ENCODE measurements at regions not wholly inside any gene's neighbourhood (a gene's known extent, or its start where the extent isn't known, plus 50 kb on each side); places are given as distances from the start of the nearest gene placed in this dataset.

- CTCF ChIA-PET = interaction anchor here (1.6 to 4.1 kb wide), 3 partner anchors 64 to 313 kb away, joined by 4 to 34 read pairs (median 12); no protein-coding TSS in a partner anchor
- POLR2A ChIA-PET = no interaction called here
Observed at GRCh38 chr18:46345181-46345465, 240.9 kb downstream of the HAUS1 start.

DNA sequence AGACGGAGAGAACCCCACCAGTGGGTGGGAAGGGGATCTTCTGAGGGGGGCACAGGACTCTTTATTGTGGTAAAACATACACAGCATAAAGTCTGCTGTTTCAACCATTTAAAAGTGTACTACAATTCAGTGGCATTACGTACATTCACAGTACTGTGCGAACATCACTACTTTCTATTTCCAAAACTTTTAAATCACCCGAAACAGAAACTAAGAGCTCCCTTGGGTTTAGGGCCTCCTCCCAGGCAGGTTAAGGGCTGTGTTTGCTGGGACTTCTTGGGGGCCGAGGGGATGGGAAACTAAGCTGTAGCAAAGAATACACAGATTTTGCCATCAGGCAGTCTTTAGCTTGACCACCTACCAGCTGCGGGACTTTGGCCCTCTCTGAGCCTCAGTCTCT, 242.0 kb downstream of the HAUS1 start:
- no peaks in the 10 kb centered on the region for H3K9me3 Mint-ChIP-seq
- H3K27me3 Mint-ChIP-seq (ENCODE audit: low read depth) = no peaks in the 10 kb centered on the region
- TF ChIP-seq, protein P1, sequence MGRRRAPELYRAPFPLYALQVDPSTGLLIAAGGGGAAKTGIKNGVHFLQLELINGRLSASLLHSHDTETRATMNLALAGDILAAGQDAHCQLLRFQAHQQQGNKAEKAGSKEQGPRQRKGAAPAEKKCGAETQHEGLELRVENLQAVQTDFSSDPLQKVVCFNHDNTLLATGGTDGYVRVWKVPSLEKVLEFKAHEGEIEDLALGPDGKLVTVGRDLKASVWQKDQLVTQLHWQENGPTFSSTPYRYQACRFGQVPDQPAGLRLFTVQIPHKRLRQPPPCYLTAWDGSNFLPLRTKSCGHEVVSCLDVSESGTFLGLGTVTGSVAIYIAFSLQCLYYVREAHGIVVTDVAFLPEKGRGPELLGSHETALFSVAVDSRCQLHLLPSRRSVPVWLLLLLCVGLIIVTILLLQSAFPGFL (CRISPR knock-in tag; IDR thresholded peaks at IDR 0.05; ENCODE audit: borderline replicate concordance) = no peak
- TF ChIP-seq MXD4 (CRISPR knock-in tag; IDR thresholded peaks at IDR 0.05; ENCODE audit: borderline replicate concordance) = no peak
- TF ChIP-seq, protein P2, sequence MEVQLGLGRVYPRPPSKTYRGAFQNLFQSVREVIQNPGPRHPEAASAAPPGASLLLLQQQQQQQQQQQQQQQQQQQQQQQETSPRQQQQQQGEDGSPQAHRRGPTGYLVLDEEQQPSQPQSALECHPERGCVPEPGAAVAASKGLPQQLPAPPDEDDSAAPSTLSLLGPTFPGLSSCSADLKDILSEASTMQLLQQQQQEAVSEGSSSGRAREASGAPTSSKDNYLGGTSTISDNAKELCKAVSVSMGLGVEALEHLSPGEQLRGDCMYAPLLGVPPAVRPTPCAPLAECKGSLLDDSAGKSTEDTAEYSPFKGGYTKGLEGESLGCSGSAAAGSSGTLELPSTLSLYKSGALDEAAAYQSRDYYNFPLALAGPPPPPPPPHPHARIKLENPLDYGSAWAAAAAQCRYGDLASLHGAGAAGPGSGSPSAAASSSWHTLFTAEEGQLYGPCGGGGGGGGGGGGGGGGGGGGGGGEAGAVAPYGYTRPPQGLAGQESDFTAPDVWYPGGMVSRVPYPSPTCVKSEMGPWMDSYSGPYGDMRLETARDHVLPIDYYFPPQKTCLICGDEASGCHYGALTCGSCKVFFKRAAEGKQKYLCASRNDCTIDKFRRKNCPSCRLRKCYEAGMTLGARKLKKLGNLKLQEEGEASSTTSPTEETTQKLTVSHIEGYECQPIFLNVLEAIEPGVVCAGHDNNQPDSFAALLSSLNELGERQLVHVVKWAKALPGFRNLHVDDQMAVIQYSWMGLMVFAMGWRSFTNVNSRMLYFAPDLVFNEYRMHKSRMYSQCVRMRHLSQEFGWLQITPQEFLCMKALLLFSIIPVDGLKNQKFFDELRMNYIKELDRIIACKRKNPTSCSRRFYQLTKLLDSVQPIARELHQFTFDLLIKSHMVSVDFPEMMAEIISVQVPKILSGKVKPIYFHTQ (CRISPR knock-in tag; IDR thresholded peaks at IDR 0.05) = no peak
- TF ChIP-seq CTCF (IDR thresholded peaks at IDR 0.05) = no peak
- TF ChIP-seq ESRRA (CRISPR knock-in tag; IDR thresholded peaks at IDR 0.05; ENCODE audit: borderline replicate concordance) = no peak
- TF ChIP-seq, protein P3, sequence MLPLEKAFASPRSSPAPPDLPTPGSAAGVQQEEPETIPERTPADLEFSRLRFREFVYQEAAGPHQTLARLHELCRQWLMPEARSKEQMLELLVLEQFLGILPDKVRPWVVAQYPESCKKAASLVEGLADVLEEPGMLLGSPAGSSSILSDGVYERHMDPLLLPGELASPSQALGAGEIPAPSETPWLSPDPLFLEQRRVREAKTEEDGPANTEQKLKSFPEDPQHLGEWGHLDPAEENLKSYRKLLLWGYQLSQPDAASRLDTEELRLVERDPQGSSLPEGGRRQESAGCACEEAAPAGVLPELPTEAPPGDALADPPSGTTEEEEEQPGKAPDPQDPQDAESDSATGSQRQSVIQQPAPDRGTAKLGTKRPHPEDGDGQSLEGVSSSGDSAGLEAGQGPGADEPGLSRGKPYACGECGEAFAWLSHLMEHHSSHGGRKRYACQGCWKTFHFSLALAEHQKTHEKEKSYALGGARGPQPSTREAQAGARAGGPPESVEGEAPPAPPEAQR (CRISPR knock-in tag; IDR thresholded peaks at IDR 0.05) = no peak
- TF ChIP-seq ZNF671 (CRISPR knock-in tag; IDR thresholded peaks at IDR 0.05) = no peak
- no peak for TF ChIP-seq ZNF219 (CRISPR knock-in tag; IDR thresholded peaks at IDR 0.05; ENCODE audit: borderline replicate concordance)
- no peak for TF ChIP-seq CDX4 (CRISPR knock-in tag; IDR thresholded peaks at IDR 0.05; ENCODE audit: borderline replicate concordance)
- TF ChIP-seq E2F4 (CRISPR knock-in tag; IDR thresholded peaks at IDR 0.05; ENCODE audit: borderline replicate concordance, low read depth) = no peak
- no peak for TF ChIP-seq RELA (CRISPR knock-in tag; IDR thresholded peaks at IDR 0.05; ENCODE audit: borderline replicate concordance)
- no peaks in the 10 kb centered on the region for H3K36me3 Mint-ChIP-seq
- no peak overlapping the region for H3K4me3 Mint-ChIP-seq
- no peak overlapping the region for H3K27ac Mint-ChIP-seq
- DNase-seq (ENCODE audit: low spot score) (no peak), ATAC-seq (no peak)
- ChIA-PET CTCF (interaction anchor here (0.8 to 4.1 kb wide), 3 partner anchors 8 to 65 kb away, joined by 3 to 34 read pairs (median 3); no protein-coding TSS in a partner anchor), POLR2A (no interaction called here)
- H3K4me1 Mint-ChIP-seq = peaks cover 34% of the 10 kb centered on the region

More at GRCh38 chr18:46345181-46345465, 240.9 kb downstream of the HAUS1 start:
- Mint-ChIP-seq H3K4me1 (peaks cover 38% of the 10 kb centered on the region), H3K9me3 (no peaks in the 10 kb centered on the region), H3K27me3 (ENCODE audit: low read depth) (no peaks in the 10 kb centered on the region), H3K36me3 (no peaks in the 10 kb centered on the region), H3K27ac (no peak overlapping the region), H3K4me3 (no peak overlapping the region)
- TF ChIP-seq, protein P4, sequence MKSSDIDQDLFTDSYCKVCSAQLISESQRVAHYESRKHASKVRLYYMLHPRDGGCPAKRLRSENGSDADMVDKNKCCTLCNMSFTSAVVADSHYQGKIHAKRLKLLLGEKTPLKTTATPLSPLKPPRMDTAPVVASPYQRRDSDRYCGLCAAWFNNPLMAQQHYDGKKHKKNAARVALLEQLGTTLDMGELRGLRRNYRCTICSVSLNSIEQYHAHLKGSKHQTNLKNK (CRISPR knock-in tag; IDR thresholded peaks at IDR 0.05) = no peak
- TF ChIP-seq ZNF219 (CRISPR knock-in tag; IDR thresholded peaks at IDR 0.05; ENCODE audit: borderline replicate concordance) (no peak), RELA (CRISPR knock-in tag; IDR thresholded peaks at IDR 0.05; ENCODE audit: borderline replicate concordance) (no peak), ELF4 (CRISPR knock-in tag; IDR thresholded peaks at IDR 0.05; ENCODE audit: low read depth) (no peak), NFYB (CRISPR knock-in tag; conservative IDR thresholded peaks at IDR 0.05; ENCODE audit: low read depth) (no peak), FOXP1 (CRISPR knock-in tag; IDR thresholded peaks at IDR 0.05; ENCODE audit: borderline replicate concordance) (no peak), JAZF1 (CRISPR knock-in tag; IDR thresholded peaks at IDR 0.05) (no peak), TEAD1 (CRISPR knock-in tag; IDR thresholded peaks at IDR 0.05) (no peak), NR2C2 (CRISPR knock-in tag; IDR thresholded peaks at IDR 0.05) (no peak), ZNF423 (CRISPR knock-in tag; IDR thresholded peaks at IDR 0.05) (no peak)
- TF ChIP-seq, protein P5, sequence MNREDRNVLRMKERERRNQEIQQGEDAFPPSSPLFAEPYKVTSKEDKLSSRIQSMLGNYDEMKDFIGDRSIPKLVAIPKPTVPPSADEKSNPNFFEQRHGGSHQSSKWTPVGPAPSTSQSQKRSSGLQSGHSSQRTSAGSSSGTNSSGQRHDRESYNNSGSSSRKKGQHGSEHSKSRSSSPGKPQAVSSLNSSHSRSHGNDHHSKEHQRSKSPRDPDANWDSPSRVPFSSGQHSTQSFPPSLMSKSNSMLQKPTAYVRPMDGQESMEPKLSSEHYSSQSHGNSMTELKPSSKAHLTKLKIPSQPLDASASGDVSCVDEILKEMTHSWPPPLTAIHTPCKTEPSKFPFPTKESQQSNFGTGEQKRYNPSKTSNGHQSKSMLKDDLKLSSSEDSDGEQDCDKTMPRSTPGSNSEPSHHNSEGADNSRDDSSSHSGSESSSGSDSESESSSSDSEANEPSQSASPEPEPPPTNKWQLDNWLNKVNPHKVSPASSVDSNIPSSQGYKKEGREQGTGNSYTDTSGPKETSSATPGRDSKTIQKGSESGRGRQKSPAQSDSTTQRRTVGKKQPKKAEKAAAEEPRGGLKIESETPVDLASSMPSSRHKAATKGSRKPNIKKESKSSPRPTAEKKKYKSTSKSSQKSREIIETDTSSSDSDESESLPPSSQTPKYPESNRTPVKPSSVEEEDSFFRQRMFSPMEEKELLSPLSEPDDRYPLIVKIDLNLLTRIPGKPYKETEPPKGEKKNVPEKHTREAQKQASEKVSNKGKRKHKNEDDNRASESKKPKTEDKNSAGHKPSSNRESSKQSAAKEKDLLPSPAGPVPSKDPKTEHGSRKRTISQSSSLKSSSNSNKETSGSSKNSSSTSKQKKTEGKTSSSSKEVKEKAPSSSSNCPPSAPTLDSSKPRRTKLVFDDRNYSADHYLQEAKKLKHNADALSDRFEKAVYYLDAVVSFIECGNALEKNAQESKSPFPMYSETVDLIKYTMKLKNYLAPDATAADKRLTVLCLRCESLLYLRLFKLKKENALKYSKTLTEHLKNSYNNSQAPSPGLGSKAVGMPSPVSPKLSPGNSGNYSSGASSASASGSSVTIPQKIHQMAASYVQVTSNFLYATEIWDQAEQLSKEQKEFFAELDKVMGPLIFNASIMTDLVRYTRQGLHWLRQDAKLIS (CRISPR knock-in tag; IDR thresholded peaks at IDR 0.05; ENCODE audit: borderline replicate concordance) = no peak
- DNase-seq (ENCODE audit: low spot score) (no peak), ATAC-seq (no peak)
